Transverse colon (tissue), 4 donors: ENCODE measurements at regions not wholly inside any gene's neighbourhood (a gene's known extent, or its start where the extent isn't known, plus 50 kb on each side); places are given as distances from the start of the nearest gene placed in this dataset.

Experiments
- CTCF ChIP-seq, 5 experiments: fragments of 200-600 bp in 3 of 5; fragments of 450-650 bp in 2 of 5; sonication (generic) in 3 of 5; IDR thresholded peaks; 1 replicate in 2 of 5; 2 replicates in 3 of 5; pipeline ENCODE4 v1.5.1; 2016 to 2017; ENCODE audit warnings: antibody characterized with exemption in 5 of 5, inconsistent platforms in 3 of 5, mild to moderate bottlenecking in 2 of 5, moderate library complexity in 1 of 5
- POLR2A ChIP-seq: fragments of 450-650 bp; IDR thresholded peaks from one replicate; pipeline ENCODE4 v1.6.1; 2016; ENCODE audit warnings: antibody characterized with exemption, mild to moderate bottlenecking, moderate library complexity
- POLR2AphosphoS5 ChIP-seq, 3 donors: sonication (generic); formaldehyde crosslinking; IDR thresholded peaks; one replicate each; pipeline ENCODE4 v1.6.1; 2016; ENCODE audit warnings: antibody characterized with exemption in 3 of 3

GRCh38 chr4:137927972-137928371 lies 314.2 kb downstream of the SLC7A11 start:
- TF ChIP-seq CTCF (IDR thresholded peaks at IDR 0.05): no peak
- no peak for TF ChIP-seq POLR2A
- TF ChIP-seq POLR2AphosphoS5 (IDR thresholded peaks at IDR 0.05): no peak
